ENCODE measurements at regions not wholly inside any gene's neighbourhood (a gene's known extent, or its start where the extent isn't known, plus 50 kb on each side); places are given as distances from the start of the nearest gene placed in this dataset.

- TF ChIP-seq CTCF (conservative IDR thresholded peaks at IDR 0.05 in 1 of 2, IDR thresholded peaks at IDR 0.05 in 1 of 2; ENCODE audit: low read depth in 1 of 2, low read length in 2 of 2) (no peak), EZH2 (IDR thresholded peaks at IDR 0.05; ENCODE audit: low read length, missing control alignments) (no peak)
These were observed 133.6 kb downstream of the LUZP4 start for GRCh38 chrX:115423086-115423485.
